Amniotic epithelial cell (primary cell): ENCODE measurements at regions not wholly inside any gene's neighbourhood (a gene's known extent, or its start where the extent isn't known, plus 50 kb on each side); places are given as distances from the start of the nearest gene placed in this dataset.
"Not testable (repeated sequence)": the region's sequence is repeated elsewhere in the genome, so short reads cannot be mapped to it uniquely, and the experiment has no call there.

Experiments
- DNase-seq: peaks from one replicate; pipeline ENCODE4 v3.0.0-alpha.2; 2010; ENCODE audit warnings: low read depth

GRCh38 chr18:71233177-71233576, 944.3 kb downstream of the SOCS6 start:
- no peak for DNase-seq

- DNase-seq, result no peak
Measured at GRCh38 chr18:71223486-71223885, 934.6 kb downstream of the SOCS6 start.

- DNase-seq, result no peak
Measured at GRCh38 chr18:71221405-71221804, 932.6 kb downstream of the SOCS6 start.

- not testable (repeated sequence) for DNase-seq
Measured at GRCh38 chr18:71212739-71213138, 923.9 kb downstream of the SOCS6 start.

- DNase-seq, result no peak
Measured at GRCh38 chr18:71212222-71212621, 923.4 kb downstream of the SOCS6 start.

- DNase-seq, result no peak
Measured at GRCh38 chr18:71209944-71210343, 921.1 kb downstream of the SOCS6 start.

- DNase-seq, result no peak
Measured at GRCh38 chr18:71194438-71194837, 905.6 kb downstream of the SOCS6 start.

GRCh38 chr18:71189581-71189980, 900.7 kb downstream of the SOCS6 start:
- DNase-seq, result no peak

GRCh38 chr18:71168557-71169145, 879.8 kb downstream of the SOCS6 start:
- no peak for DNase-seq

- no peak for DNase-seq
Measured at GRCh38 chr18:71136487-71136886, 847.6 kb downstream of the SOCS6 start.

- DNase-seq, result no peak
Measured at GRCh38 chr18:71134122-71134521, 845.3 kb downstream of the SOCS6 start.

- no peak for DNase-seq
Measured at GRCh38 chr18:71131918-71132317, 843.1 kb downstream of the SOCS6 start.

GRCh38 chr18:71130351-71130750, 841.5 kb downstream of the SOCS6 start:
- no peak for DNase-seq

GRCh38 chr18:71125581-71125980, 836.7 kb downstream of the SOCS6 start:
- no peak for DNase-seq

GRCh38 chr18:71116535-71116934, 827.7 kb downstream of the SOCS6 start:
- no peak for DNase-seq

- no peak for DNase-seq
Measured at GRCh38 chr18:71115261-71115660, 826.4 kb downstream of the SOCS6 start.

- DNase-seq, result no peak
Measured at GRCh38 chr18:71114550-71115210, 825.8 kb downstream of the SOCS6 start.

- no peak for DNase-seq
Measured at GRCh38 chr18:71107244-71107643, 818.4 kb downstream of the SOCS6 start.

- no peak for DNase-seq
Measured at GRCh38 chr18:71106701-71107100, 817.9 kb downstream of the SOCS6 start.

GRCh38 chr18:71105994-71106546, 817.2 kb downstream of the SOCS6 start:
- no peak for DNase-seq

- DNase-seq, result no peak
Measured at GRCh38 chr18:71105078-71105819, 816.4 kb downstream of the SOCS6 start.

- DNase-seq, result no peak
Measured at GRCh38 chr18:71079606-71080005, 790.8 kb downstream of the SOCS6 start.

- no peak for DNase-seq
Measured at GRCh38 chr18:71077451-71077850, 788.6 kb downstream of the SOCS6 start.
